Naive thymus-derived CD4-positive, alpha-beta T cell (primary cell): ENCODE measurements at regions not wholly inside any gene's neighbourhood (a gene's known extent, or its start where the extent isn't known, plus 50 kb on each side); places are given as distances from the start of the nearest gene placed in this dataset.
"Not testable (repeated sequence)": the region's sequence is repeated elsewhere in the genome, so short reads cannot be mapped to it uniquely, and the experiment has no call there.

Source experiments
- ATAC-seq: fragments of 150-1000 bp; cut with Tn5 transposase; 2 replicates; pipeline ENCODE4 v1.10.0; 2021; ENCODE audit warnings: mild to moderate bottlenecking, moderate library complexity
- CTCF ChIA-PET: fragments of 350-600 bp; sonication (Branson Sonifier 250); formaldehyde crosslinking; loops from one replicate; lab custom pipeline; 2021; ENCODE audit warnings: antibody characterized with exemption; lab: Charles Lee
- POLR2A ChIA-PET: fragments of 350-600 bp; sonication (Branson Sonifier 250); formaldehyde crosslinking; loops from one replicate; lab custom pipeline; 2021; ENCODE audit warnings: antibody characterized with exemption, inconsistent platforms; lab: Charles Lee
- DNase-seq, 9 donors: peaks; one replicate each; pipeline versions ENCODE4 v3.0.0 to v3.0.0-alpha.2; 2020 to 2022; ENCODE audit warnings: mixed read lengths in 1 of 9
- H3K27ac ChIP-seq: one replicate; pipeline ENCODE4 v1.7.0; 2013; ENCODE audit warnings: mild to moderate bottlenecking, low read depth, low read length, moderate library complexity
- H3K27me3 ChIP-seq, 2 donors: one replicate each; pipeline ENCODE4 v1.7.0; 2013; ENCODE audit warnings: low read length in 2 of 2, mild to moderate bottlenecking in 2 of 2, moderate library complexity in 2 of 2; ENCODE audit not compliant: control insufficient read depth in 2 of 2, insufficient read depth in 2 of 2
- H3K36me3 ChIP-seq, 3 experiments: 1 replicate in 2 of 3; 2 replicates in 1 of 3; pipeline ENCODE4 v1.7.0; 2013; ENCODE audit warnings: low read length in 3 of 3, mild to moderate bottlenecking in 3 of 3, moderate library complexity in 1 of 3; ENCODE audit not compliant: insufficient read depth in 3 of 3, control insufficient read depth in 2 of 3
- H3K4me1 ChIP-seq, 2 donors: one replicate each; pipeline ENCODE4 v1.7.0; 2013; ENCODE audit warnings: low read length in 2 of 2, mild to moderate bottlenecking in 2 of 2, moderate library complexity in 1 of 2; ENCODE audit not compliant: control insufficient read depth in 2 of 2, insufficient read depth in 2 of 2
- H3K4me3 ChIP-seq: 2 replicates; pipeline ENCODE4 v1.7.0; 2013; ENCODE audit warnings: mild to moderate bottlenecking, low read length
- H3K9me3 ChIP-seq, 3 experiments: 1 replicate in 2 of 3; 2 replicates in 1 of 3; pipeline ENCODE4 v1.7.0; 2013; ENCODE audit warnings: low read length in 3 of 3; ENCODE audit not compliant: control insufficient read depth in 2 of 3
- H3K27ac Mint-ChIP-seq, 9 donors: one replicate each; pipeline ENCODE4 v1.8.0; 2020 to 2022; ENCODE audit warnings: mixed read lengths in 9 of 9, mild to moderate bottlenecking in 8 of 9, moderate library complexity in 5 of 9, inconsistent platforms in 2 of 9
- H3K27me3 Mint-ChIP-seq, 5 donors: one replicate each; pipeline ENCODE4 v1.8.0; 2021 to 2022; ENCODE audit warnings: mixed read lengths in 5 of 5, mild to moderate bottlenecking in 1 of 5
- H3K36me3 Mint-ChIP-seq, 5 donors: one replicate each; pipeline ENCODE4 v1.8.0; 2020 to 2022; ENCODE audit warnings: mixed read lengths in 5 of 5, mild to moderate bottlenecking in 3 of 5, inconsistent platforms in 1 of 5
- H3K4me1 Mint-ChIP-seq, 7 donors: one replicate each; pipeline ENCODE4 v1.8.0; 2020 to 2022; ENCODE audit warnings: mixed read lengths in 7 of 7, mild to moderate bottlenecking in 3 of 7, inconsistent platforms in 1 of 7
- H3K4me3 Mint-ChIP-seq, 10 donors: one replicate each; pipeline ENCODE4 v1.8.0; 2020 to 2022; ENCODE audit warnings: mild to moderate bottlenecking in 10 of 10, mixed read lengths in 10 of 10, moderate library complexity in 6 of 10, inconsistent platforms in 2 of 10
- H3K9me3 Mint-ChIP-seq, 11 donors: one replicate each; pipeline ENCODE4 v1.8.0; 2020 to 2022; ENCODE audit warnings: mixed read lengths in 11 of 11, mild to moderate bottlenecking in 4 of 11, inconsistent platforms in 1 of 11, moderate library complexity in 1 of 11
- intact Hi-C, 2 donors: fragments of 100-400 bp; cut with micrococcal nuclease; formaldehyde crosslinking; loops; one replicate each; pipeline ENCODE4 v1.15.1; 2023

DNA sequence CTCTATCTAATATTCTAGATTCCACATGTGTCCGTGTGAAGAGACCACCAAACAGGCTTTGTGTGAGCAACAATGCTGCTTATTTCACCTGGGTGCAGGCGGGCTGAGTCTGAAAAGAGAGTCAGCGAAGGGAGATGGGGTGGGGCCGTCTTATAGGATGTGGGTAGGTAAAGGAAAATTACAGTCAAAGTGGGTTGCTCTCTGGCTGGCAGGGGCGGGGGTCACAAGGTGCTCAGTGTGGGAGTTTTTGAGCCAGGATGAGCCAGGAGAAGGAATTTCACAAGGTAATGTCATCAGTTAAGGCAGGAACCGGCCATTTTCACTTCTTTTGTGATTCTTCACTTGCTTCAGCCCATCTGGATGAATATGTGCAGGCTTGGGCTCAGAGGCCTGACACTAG is 779.3 kb downstream of the RNF144A start:
- POLR2A ChIA-PET = interaction anchor here (0.8 kb wide), 1 partner anchor 608 kb away, joined by 3 read pairs; no protein-coding TSS in a partner anchor
- H3K27ac ChIP-seq, intact Hi-C loops, DNase-seq, H3K36me3 ChIP-seq, H3K27me3 ChIP-seq, ATAC-seq, H3K9me3 ChIP-seq, CTCF ChIA-PET, H3K4me3 Mint-ChIP-seq, H3K4me3 ChIP-seq, H3K4me1 ChIP-seq, H3K27me3 Mint-ChIP-seq: not testable (repeated sequence)
- peak overlapping the region in 1 of 9 donors; percentile 13 for H3K27ac Mint-ChIP-seq
- peaks cover 0 to 44% (median 0%) of the 10 kb centered on the region in 5 donors for H3K36me3 Mint-ChIP-seq
- peaks cover 6 to 39% (median 12%) of the 10 kb centered on the region in 7 donors for H3K4me1 Mint-ChIP-seq
- H3K9me3 Mint-ChIP-seq = peaks cover 0 to 24% (median 0%) of the 10 kb centered on the region in 11 donors

DNA sequence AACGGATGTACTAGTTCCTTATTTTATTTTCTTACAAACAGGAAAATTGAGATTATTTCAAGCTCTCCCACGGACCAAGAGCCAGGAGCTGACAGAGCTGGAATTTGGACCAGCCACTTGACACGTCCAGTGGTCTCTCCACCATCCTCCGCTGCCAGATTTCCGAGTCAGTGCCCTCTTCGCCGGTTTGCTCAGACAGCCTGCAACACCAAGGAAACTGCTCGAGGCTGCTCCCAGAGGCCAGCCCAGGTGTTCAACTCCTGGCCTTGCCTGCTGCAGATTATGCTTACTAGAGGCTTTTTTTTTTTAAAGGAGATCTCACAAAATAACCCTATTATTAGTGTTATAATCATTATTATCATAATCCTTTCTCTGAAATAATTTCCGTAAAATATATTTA is 779.8 kb downstream of the RNF144A start:
- Histone ChIP-seq H3K4me3 (no peak overlapping the region), H3K4me1 (peaks cover 0 to 7% of the 10 kb centered on the region in 2 donors), H3K36me3 (no peaks in the 10 kb centered on the region), H3K27me3 (no peaks in the 10 kb centered on the region), H3K27ac (no peak overlapping the region), H3K9me3 (no peaks in the 10 kb centered on the region)
- Mint-ChIP-seq H3K4me1 (peaks cover 2 to 35% (median 9%) of the 10 kb centered on the region in 7 donors), H3K36me3 (peaks cover 0 to 42% (median 0%) of the 10 kb centered on the region in 5 donors), H3K4me3 (no peak overlapping the region), H3K27me3 (no peaks in the 10 kb centered on the region), H3K27ac (no peak overlapping the region), H3K9me3 (peaks cover 0 to 24% (median 0%) of the 10 kb centered on the region in 11 donors)
- DNase-seq (no peak), ATAC-seq (no peak)
- POLR2A ChIA-PET = no interaction called here
- CTCF ChIA-PET = no interaction called here
- intact Hi-C loops = no loop called here

DNA sequence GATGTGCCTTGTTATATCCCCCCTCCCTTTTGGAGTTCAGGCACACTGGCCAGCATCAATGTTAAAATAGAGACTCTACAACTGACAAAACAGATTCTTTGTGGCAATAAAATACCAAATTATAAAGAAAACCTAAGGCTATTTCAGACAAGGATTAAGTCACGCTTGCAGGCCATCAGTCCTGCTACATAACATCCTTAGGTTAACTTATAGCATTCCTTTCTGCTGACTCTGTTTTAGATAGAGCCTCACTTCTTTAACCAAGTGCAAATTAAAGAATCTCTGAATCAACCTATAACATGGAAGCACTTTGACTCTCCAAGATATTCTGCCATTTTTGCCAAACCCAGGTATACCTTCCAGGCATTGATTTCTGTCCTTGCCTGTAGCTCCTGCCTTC is 784.6 kb downstream of the RNF144A start:
- Mint-ChIP-seq H3K27ac (no peak overlapping the region), H3K27me3 (no peaks in the 10 kb centered on the region), H3K9me3 (peaks cover 0 to 13% (median 0%) of the 10 kb centered on the region in 11 donors), H3K4me3 (no peak overlapping the region), H3K36me3 (peaks cover 0 to 27% (median 0%) of the 10 kb centered on the region in 5 donors), H3K4me1 (peaks cover 0 to 17% (median 13%) of the 10 kb centered on the region in 7 donors)
- H3K36me3 ChIP-seq = no peaks in the 10 kb centered on the region
- intact Hi-C loops = no loop called here
- H3K9me3 ChIP-seq = no peaks in the 10 kb centered on the region
- H3K4me1 ChIP-seq = no peaks in the 10 kb centered on the region
- POLR2A ChIA-PET = no interaction called here
- H3K27me3 ChIP-seq = no peaks in the 10 kb centered on the region
- CTCF ChIA-PET = no interaction called here
- no peak overlapping the region for H3K4me3 ChIP-seq
- no peak overlapping the region for H3K27ac ChIP-seq
- ATAC-seq (no peak), DNase-seq (no peak)

DNA sequence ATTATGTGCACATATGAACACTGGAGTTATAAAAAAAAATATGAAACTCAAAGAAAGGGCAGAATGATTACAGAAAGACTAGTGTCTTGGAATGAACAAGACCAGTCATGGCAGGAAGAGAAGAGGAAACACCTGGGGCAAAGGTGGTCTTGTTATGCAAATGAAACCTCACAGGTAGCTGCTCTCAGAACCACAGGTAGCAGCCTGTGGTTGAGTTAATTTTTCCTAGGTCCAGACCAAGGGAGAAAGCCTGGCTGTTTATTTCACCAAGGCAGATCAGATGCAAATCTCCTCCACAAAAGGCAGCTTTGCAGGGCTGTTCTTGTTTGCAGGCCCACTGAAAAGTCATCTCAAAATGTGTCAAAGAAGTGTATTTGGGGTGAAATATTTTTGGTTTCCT is 785.8 kb downstream of the RNF144A start:
- no peak overlapping the region for H3K4me3 ChIP-seq
- POLR2A ChIA-PET = no interaction called here
- no peaks in the 10 kb centered on the region for H3K36me3 ChIP-seq
- H3K9me3 Mint-ChIP-seq = peaks cover 0 to 13% (median 0%) of the 10 kb centered on the region in 11 donors
- no peaks in the 10 kb centered on the region for H3K27me3 ChIP-seq
- no peak overlapping the region for H3K27ac ChIP-seq
- intact Hi-C loops = no loop called here
- H3K4me1 ChIP-seq = no peaks in the 10 kb centered on the region
- H3K36me3 Mint-ChIP-seq = peaks cover 0 to 25% (median 0%) of the 10 kb centered on the region in 5 donors
- no peak for DNase-seq
- CTCF ChIA-PET = no interaction called here
- H3K4me1 Mint-ChIP-seq = peaks cover 0 to 17% (median 13%) of the 10 kb centered on the region in 7 donors
- no peak overlapping the region for H3K27ac Mint-ChIP-seq
- H3K9me3 ChIP-seq = no peaks in the 10 kb centered on the region
- no peak overlapping the region for H3K4me3 Mint-ChIP-seq
- no peak for ATAC-seq
- H3K27me3 Mint-ChIP-seq = no peaks in the 10 kb centered on the region

DNA sequence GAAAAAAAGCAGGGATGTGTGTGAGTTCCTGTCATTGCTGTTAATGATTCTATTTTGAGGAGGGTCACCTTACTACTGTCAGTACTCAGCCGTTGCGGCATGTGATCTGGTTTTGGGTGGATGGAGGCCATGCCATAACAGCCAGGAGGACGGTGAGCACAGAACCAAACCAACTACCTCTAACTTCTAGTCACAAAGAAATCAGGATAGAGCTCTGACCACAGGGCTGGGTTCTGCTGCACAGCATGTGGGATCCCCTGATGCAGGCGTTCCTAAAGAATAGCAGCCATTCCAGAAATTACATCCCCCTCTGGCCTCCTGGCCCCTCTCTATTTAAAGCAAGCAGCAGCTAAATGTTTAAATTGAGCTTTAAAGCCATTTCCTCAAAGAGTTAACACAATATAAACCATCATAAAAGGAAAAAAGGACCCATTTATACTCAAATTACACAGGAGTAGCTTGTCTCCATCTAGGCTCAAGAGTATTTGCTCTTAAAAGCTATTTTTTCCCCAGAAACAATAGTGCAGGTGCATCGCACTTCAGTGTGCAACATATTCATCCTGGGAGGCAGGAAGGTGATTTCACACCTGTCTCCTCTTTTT is 786.4 kb downstream of the RNF144A start:
- POLR2A ChIA-PET = no interaction called here
- Mint-ChIP-seq H3K27ac (no peak overlapping the region), H3K4me1 (peaks cover 0 to 17% (median 13%) of the 10 kb centered on the region in 7 donors), H3K27me3 (no peaks in the 10 kb centered on the region), H3K4me3 (no peak overlapping the region), H3K9me3 (peaks cover 0 to 13% (median 0%) of the 10 kb centered on the region in 11 donors), H3K36me3 (peaks cover 0 to 23% (median 0%) of the 10 kb centered on the region in 5 donors)
- Histone ChIP-seq H3K27me3 (no peaks in the 10 kb centered on the region), H3K4me1 (no peaks in the 10 kb centered on the region), H3K27ac (no peak overlapping the region), H3K4me3 (no peak overlapping the region), H3K36me3 (no peaks in the 10 kb centered on the region), H3K9me3 (no peaks in the 10 kb centered on the region)
- CTCF ChIA-PET = no interaction called here
- intact Hi-C loops = no loop called here
- DNase-seq = no peak
- no peak for ATAC-seq

DNA sequence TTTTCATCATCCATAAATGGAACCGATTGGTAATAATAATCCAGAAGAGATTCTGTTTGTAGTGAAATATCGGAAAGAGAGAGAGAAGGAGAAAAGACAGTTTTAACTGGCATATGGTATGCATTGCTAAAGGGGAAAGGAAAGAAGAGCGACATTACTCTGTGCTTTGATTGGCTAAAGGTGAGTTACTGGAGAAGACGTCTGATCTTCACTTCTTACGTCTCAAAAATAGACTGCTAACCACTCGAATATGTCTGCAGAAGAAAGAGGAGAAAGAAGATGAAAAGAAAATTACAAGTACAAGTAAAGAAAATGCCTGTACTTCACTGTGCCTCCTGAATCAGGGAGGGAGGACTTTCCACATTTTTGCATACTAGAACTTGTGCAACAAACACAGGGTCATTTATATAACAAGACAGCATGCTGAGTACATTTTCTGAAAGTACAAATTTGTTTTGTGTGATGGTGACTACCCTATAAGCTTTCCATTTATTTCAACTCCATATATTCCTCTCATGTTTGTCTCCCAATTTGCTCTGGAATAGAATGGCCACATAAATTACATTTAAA is 787.2 kb downstream of the RNF144A start:
- Histone ChIP-seq H3K27ac (no peak overlapping the region), H3K4me1 (no peaks in the 10 kb centered on the region), H3K9me3 (no peaks in the 10 kb centered on the region), H3K4me3 (no peak overlapping the region), H3K36me3 (no peaks in the 10 kb centered on the region), H3K27me3 (no peaks in the 10 kb centered on the region)
- no peak overlapping the region for H3K4me3 Mint-ChIP-seq
- H3K4me1 Mint-ChIP-seq = peaks cover 0 to 17% (median 13%) of the 10 kb centered on the region in 7 donors
- ATAC-seq (no peak), DNase-seq (peak in 1 of 9 donors; percentile 16)
- H3K9me3 Mint-ChIP-seq = peaks cover 0 to 10% (median 0%) of the 10 kb centered on the region in 11 donors
- intact Hi-C loops = no loop called here
- no peak overlapping the region for H3K27ac Mint-ChIP-seq
- ChIA-PET CTCF (no interaction called here), POLR2A (no interaction called here)
- H3K36me3 Mint-ChIP-seq = peaks cover 0 to 18% (median 0%) of the 10 kb centered on the region in 5 donors
- H3K27me3 Mint-ChIP-seq = no peaks in the 10 kb centered on the region

DNA sequence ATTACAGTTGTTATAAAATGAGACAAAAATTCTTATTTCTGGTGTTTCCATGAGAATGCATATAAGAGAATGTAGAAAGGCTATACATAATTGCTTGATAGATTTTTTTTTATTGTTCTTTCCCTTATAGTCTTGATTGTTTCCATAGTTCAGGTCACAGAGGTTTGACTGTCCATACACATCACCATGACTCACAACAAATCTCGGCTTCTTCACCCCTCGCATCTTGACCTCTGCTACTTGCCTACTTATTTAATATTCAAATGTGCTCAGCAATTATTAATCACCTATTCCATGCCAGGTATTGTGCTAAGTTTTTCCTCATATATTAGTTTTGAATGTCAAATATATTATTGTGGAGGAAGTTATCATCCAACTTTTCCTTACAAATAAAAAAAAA is 789.6 kb downstream of the RNF144A start:
- Mint-ChIP-seq H3K4me1 (peaks cover 0 to 17% (median 13%) of the 10 kb centered on the region in 7 donors), H3K27me3 (no peaks in the 10 kb centered on the region), H3K36me3 (peaks cover 0 to 5% (median 0%) of the 10 kb centered on the region in 5 donors), H3K9me3 (peaks cover 0 to 2% (median 0%) of the 10 kb centered on the region in 11 donors), H3K27ac (no peak overlapping the region), H3K4me3 (no peak overlapping the region)
- Histone ChIP-seq H3K27ac (no peak overlapping the region), H3K36me3 (no peaks in the 10 kb centered on the region), H3K4me3 (no peak overlapping the region), H3K9me3 (no peaks in the 10 kb centered on the region), H3K27me3 (no peaks in the 10 kb centered on the region), H3K4me1 (no peaks in the 10 kb centered on the region)
- intact Hi-C loops = no loop called here
- ChIA-PET CTCF (no interaction called here), POLR2A (no interaction called here)
- ATAC-seq (no peak), DNase-seq (no peak)
